OCI-M2 (cell line): ENCODE measurements at regions not wholly inside any gene's neighbourhood (a gene's known extent, or its start where the extent isn't known, plus 50 kb on each side); places are given as distances from the start of the nearest gene placed in this dataset.
A peak's percentile ranks its signal among the peaks of the same experiment; 100 is the strongest.

Source experiments
- DNase-seq: peaks from one replicate; lab custom pipeline; 2025; ENCODE audit not compliant: unreplicated experiment; lab: John Stamatoyannopoulos, UW

DNA sequence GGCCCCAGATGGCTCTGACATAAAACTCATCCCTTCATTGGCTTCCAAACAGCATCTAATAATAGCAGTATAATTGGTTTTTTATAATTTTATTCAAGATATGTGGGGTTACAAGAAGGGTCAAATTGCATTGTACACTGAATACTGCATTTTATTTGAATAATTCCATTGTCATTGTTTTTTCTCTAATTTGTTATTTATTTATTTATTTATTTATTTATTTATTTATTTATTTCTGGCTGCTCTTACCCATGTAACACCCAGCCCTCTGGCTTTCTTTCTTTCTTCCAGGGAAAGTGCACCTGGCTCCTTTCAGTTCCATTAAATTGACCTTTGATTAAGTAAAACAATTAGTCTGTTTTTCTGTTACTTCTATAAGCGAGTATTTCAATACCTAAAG, 210.1 kb downstream of the CDH9 start:
- no peak for DNase-seq

DNA sequence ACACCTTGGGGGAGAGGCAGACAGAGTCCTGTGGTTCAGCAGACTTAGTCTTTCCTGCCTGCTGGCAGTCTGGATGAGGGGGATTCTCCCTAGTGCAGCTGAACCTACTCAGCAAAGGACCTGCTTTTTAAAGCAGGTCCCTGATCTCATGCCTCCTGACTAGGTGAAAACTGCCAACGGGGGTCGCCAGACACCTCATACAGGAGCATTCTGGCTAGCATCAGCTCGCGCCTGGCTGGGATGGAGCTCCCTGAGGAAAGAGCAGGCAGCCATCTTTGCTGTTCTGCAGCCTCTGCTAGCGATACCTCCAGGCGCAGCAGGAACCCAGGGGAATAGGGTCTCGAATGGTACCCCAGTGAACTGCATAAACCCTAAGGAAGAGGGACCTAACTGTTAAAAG, 225.2 kb downstream of the CDH9 start:
- no peak for DNase-seq

DNA sequence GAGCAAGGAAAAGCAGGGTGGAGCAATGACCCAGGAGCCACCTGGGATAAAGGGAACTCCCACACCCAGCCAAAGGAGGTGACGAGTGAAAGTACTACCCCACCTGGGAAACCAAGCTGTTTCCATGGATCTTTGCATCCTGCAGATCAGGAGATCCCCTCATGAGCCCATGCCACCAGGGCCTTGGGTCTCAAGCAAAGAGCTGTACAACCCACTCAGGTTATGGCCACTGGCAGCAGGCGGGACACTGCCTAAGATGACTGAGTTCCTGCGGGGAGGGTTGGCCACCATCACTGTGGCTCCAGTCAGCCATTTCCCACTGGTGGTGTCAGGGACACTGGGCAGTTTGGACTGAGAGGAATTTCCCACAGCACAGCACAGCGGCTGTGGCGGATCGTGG, 225.7 kb downstream of the CDH9 start:
- DNase-seq: no peak

GRCh38 chr5:26807231-26808199, 230.9 kb downstream of the CDH9 start:
- DNase-seq: no peak

DNA sequence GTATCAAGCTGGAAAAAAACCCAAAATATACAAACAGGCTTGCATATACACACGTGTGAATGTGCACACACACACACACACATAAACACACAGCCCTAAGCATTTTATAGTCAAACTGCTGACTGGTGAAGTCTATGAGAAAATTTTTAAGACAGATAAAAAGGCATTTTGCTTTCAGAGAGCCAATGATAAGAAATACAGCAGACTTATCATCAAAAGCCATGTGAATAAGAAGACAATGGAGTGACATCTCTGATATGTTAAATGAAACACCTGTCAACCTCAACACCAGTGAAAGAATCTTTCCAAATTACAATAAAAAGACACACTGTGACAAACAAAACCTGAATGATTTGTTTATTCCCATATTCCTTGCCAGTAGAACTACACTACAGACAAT, 233.3 kb downstream of the CDH9 start:
- DNase-seq: no peak

DNA sequence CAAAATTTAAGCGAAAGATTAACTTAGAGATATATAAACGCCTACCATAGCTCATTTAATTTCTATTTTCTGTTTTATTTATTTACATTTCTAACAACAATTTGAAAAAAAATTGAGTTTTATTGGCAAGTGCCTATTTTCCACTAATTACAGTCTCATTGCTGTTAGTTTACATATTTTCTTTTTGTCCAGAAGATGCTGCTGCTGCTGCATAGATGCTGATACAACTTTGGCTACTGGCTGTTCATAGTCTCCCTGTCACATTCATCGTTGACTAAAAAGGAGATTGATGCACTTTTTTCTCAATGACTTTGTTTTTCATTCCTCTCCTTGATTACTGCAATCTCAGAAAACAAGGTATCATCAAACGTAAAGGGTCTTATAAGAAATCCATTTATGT, 235.4 kb downstream of the CDH9 start:
- DNase-seq: no peak

DNA sequence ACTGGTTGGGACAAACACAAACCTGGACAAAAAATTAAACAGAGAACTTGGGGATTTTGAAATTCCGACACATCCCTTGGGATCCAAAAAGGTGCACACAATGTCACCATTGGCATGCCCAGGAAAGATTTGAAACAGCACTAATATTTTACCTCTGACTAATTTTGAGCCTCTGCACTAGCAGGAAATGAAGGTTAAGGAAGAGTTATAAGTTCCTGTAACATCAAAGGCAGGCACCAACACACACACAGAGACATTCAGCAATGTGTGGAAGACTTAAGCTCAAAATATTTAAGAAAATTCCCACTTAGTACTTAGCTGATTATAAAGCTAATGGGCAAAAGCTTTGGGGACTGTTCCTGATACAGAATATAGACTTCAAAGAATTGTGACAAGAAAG, 247.0 kb downstream of the CDH9 start:
- no peak for DNase-seq

GRCh38 chr5:26791021-26791420, 247.4 kb downstream of the CDH9 start:
- DNase-seq: no peak

DNA sequence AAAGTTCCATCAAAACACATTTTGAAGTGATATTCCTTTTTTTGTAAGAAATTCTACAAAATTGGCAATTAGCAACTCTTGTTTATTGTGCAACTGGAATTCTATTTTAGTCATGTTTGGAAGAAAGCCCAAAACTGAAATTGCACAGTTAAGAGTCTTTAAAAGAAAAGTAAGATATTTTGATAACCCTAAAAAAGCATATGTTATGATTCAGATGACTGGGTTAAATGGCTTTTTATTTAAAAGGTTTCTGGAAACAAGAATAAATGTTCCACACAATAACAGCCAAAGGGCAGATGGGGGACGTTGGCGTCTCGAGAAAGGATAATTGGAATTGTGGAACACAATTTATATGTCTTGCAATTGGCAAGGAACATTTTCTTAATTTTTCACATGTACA, 275.2 kb downstream of the CDH9 start:
- no peak for DNase-seq

- DNase-seq: no peak
These were observed 276.9 kb downstream of the CDH9 start for GRCh38 chr5:26761446-26761845.

- DNase-seq: no peak
These were observed 277.3 kb downstream of the CDH9 start for GRCh38 chr5:26761045-26761444.

GRCh38 chr5:26757941-26758340, 280.4 kb downstream of the CDH9 start:
- DNase-seq: no peak

GRCh38 chr5:26749829-26750228, 288.6 kb downstream of the CDH9 start:
- no peak for DNase-seq

- no peak for DNase-seq
These were observed 298.2 kb downstream of the CDH9 start for GRCh38 chr5:26740182-26740581.

GRCh38 chr5:26737348-26738265, 300.8 kb downstream of the CDH9 start:
- no peak for DNase-seq

- no peak for DNase-seq
These were observed 310.5 kb downstream of the CDH9 start for GRCh38 chr5:26727916-26728315.

GRCh38 chr5:26719803-26720202, 318.6 kb downstream of the CDH9 start:
- DNase-seq: no peak

GRCh38 chr5:26700759-26701384, 337.5 kb downstream of the CDH9 start:
- peak; percentile 32 for DNase-seq

GRCh38 chr5:26692952-26693351, 345.4 kb downstream of the CDH9 start:
- no peak for DNase-seq

- no peak for DNase-seq
These were observed 346.9 kb downstream of the CDH9 start for GRCh38 chr5:26691486-26691885.

DNA sequence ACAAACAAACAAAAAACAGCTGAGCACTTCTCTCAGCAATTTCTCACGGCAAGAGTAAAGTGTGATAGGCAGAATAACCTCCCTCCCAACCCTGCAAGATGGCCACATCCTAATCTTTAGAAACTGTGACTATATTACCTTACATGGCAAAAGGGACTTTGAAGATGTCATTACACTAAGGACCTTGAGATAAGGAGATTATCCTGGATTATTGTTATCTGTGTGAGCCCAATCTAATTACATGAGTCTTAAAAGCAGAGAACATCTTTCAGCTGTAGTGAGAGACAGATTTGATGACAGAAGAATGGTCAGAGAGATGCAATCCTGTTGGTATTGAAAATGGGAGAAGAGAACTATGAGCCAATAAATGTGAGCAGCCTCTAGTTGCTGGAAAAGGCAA, 347.9 kb downstream of the CDH9 start:
- DNase-seq: no peak
